ENCODE measurements at regions not wholly inside any gene's neighbourhood (a gene's known extent, or its start where the extent isn't known, plus 50 kb on each side); places are given as distances from the start of the nearest gene placed in this dataset.

DNA sequence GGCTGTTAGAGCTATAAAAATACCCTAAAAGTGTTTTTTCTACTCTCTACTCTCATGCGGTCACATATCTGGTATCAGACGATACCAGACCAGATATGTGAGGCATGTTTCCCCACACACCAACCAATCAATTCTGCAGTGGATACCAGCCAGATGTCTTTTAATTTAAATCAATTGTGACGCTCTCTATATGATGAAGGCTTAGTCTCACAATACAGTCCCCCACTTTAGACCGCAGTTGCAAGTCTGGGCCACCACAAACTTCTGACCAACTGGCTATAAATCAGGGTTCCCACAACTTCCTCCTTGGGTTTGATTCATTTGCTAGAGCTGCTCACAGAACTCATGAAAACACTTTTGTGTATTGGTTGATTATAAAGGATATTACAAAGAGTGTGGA, 586.1 kb upstream of the ZP4 start:
- ChIA-PET CTCF (no interaction called here), POLR2A (no interaction called here)
- H3K4me2 ChIP-seq (ENCODE audit: insufficient read depth, low read length), result no peak overlapping the region
- no peak overlapping the region for H3K27ac ChIP-seq (ENCODE audit: insufficient read depth, low read depth, low read length)
- no peaks in the 10 kb centered on the region for H3K27me3 ChIP-seq (ENCODE audit: control insufficient read depth in 2 of 2, insufficient read depth in 2 of 2, low read length in 2 of 2)
- no peaks in the 10 kb centered on the region for H3K9me1 ChIP-seq (replicated peaks; ENCODE audit: control insufficient read depth, extremely low read depth, insufficient read depth, low read length)
- FAIRE-seq (no peak), DNase-seq (ENCODE audit: low read depth, low spot score) (no peak)
- no TSS peak for BruUV-seq (replicated peaks)
- no peaks in the 10 kb centered on the region for H3K36me3 ChIP-seq (ENCODE audit: control insufficient read depth in 2 of 2, extremely low read depth in 1 of 2, insufficient read depth in 2 of 2, low read length in 2 of 2)
- intact Hi-C loops (cut with micrococcal nuclease) (no loop called here), dilution Hi-C loops (cut with MboI; ENCODE audit: extremely low pct_ligation_motif_present, low sequenced_read_pairs) (no loop called here)
- H3K9me3 ChIP-seq (replicated peaks; ENCODE audit: control insufficient read depth, insufficient read depth, low read length), result no peaks in the 10 kb centered on the region
- H2AFZ ChIP-seq (ENCODE audit: low read depth, low read length), result no peak overlapping the region
- H4K20me1 ChIP-seq (replicated peaks; ENCODE audit: control insufficient read depth, extremely low read depth, insufficient read depth, low read length), result no peaks in the 10 kb centered on the region
- no peaks in the 10 kb centered on the region for H3K4me1 ChIP-seq (ENCODE audit: control insufficient read depth, extremely low read depth, insufficient read depth, low read length)
- H3K4me3 ChIP-seq (replicated peaks in 1 of 3; ENCODE audit: insufficient read depth in 1 of 3, low read depth in 1 of 3, low read length in 3 of 3), result no peak overlapping the region
- no peaks in the 10 kb centered on the region for H3K79me2 ChIP-seq (ENCODE audit: control insufficient read depth, insufficient read depth, low read length)
- TF ChIP-seq MYC (IDR thresholded peaks at IDR 0.05; ENCODE audit: low read depth, low read length) (no peak), CTCF (IDR thresholded peaks at IDR 0.05; ENCODE audit: extremely low read depth in 1 of 2, insufficient read depth in 1 of 2, low read depth in 1 of 2, low read length in 2 of 2) (no peak), MAX (IDR thresholded peaks at IDR 0.05; ENCODE audit: insufficient read depth, insufficient read length) (no peak), EZH2 (IDR thresholded peaks at IDR 0.05; ENCODE audit: borderline replicate concordance, low read depth, low read length, severe bottlenecking) (no peak), GATA2 (IDR thresholded peaks at IDR 0.05; ENCODE audit: insufficient read depth, insufficient read length, low read depth, low read length) (no peak), POLR2AphosphoS5 (IDR thresholded peaks at IDR 0.05; ENCODE audit: insufficient read depth, low read depth, low read length) (no peak), POLR2A (IDR thresholded peaks at IDR 0.05; ENCODE audit: low read depth, low read length) (no peak), JUN (IDR thresholded peaks at IDR 0.05; ENCODE audit: borderline replicate concordance, insufficient read depth, insufficient read length, low read depth) (no peak), FOS (IDR thresholded peaks at IDR 0.05; ENCODE audit: borderline replicate concordance, insufficient read depth, low read length) (no peak)
- no peak overlapping the region for H3K9ac ChIP-seq (replicated peaks; ENCODE audit: extremely low read depth, insufficient read depth, low read length)

Data from endothelial cell of umbilical vein (primary cell).